GM18511 (cell line): ENCODE measurements at regions not wholly inside any gene's neighbourhood (a gene's known extent, or its start where the extent isn't known, plus 50 kb on each side); places are given as distances from the start of the nearest gene placed in this dataset.
A peak's percentile ranks its signal among the peaks of the same experiment; 100 is the strongest.

ENCODE experiments used
- ATAC-seq: cut with Tn5 transposase; IDR thresholded peaks from one replicate; pipeline ENCODE4 v1.9.1; 2021; ENCODE audit warnings: mild to moderate bottlenecking, moderate library complexity; ENCODE audit not compliant: unreplicated experiment

- ATAC-seq, result no peak
These were observed 454.1 kb upstream of the CADM1 start for GRCh38 chr11:115958089-115959000.

GRCh38 chr11:115955803-115956202 is 451.6 kb upstream of the CADM1 start:
- ATAC-seq, result no peak

GRCh38 chr11:115950660-115951059 is 446.4 kb upstream of the CADM1 start:
- no peak for ATAC-seq

GRCh38 chr11:115944596-115944995 is 440.4 kb upstream of the CADM1 start:
- ATAC-seq, result no peak

GRCh38 chr11:115942011-115942410 is 437.8 kb upstream of the CADM1 start:
- no peak for ATAC-seq

GRCh38 chr11:115941481-115941993 is 437.3 kb upstream of the CADM1 start:
- ATAC-seq, result no peak

- no peak for ATAC-seq
These were observed 436.8 kb upstream of the CADM1 start for GRCh38 chr11:115941044-115941443.

- ATAC-seq, result peak; percentile 58
These were observed 435.7 kb upstream of the CADM1 start for GRCh38 chr11:115939731-115940421.

- ATAC-seq, result peak; percentile 23
These were observed 435.0 kb upstream of the CADM1 start for GRCh38 chr11:115939104-115939730.

GRCh38 chr11:115933564-115933963 is 429.3 kb upstream of the CADM1 start:
- ATAC-seq, result no peak

- no peak for ATAC-seq
These were observed 427.4 kb upstream of the CADM1 start for GRCh38 chr11:115931548-115932083.

GRCh38 chr11:115930886-115931547 is 426.8 kb upstream of the CADM1 start:
- peak; percentile 63 for ATAC-seq

- no peak for ATAC-seq
These were observed 426.1 kb upstream of the CADM1 start for GRCh38 chr11:115930291-115930690.

GRCh38 chr11:115929618-115930129 is 425.5 kb upstream of the CADM1 start:
- peak; percentile 18 for ATAC-seq

GRCh38 chr11:115928811-115929210 is 424.6 kb upstream of the CADM1 start:
- no peak for ATAC-seq

GRCh38 chr11:115927823-115928329 is 423.7 kb upstream of the CADM1 start:
- ATAC-seq, result peak; percentile 37

GRCh38 chr11:115926601-115927000 is 422.4 kb upstream of the CADM1 start:
- ATAC-seq, result no peak

GRCh38 chr11:115926138-115926537 is 421.9 kb upstream of the CADM1 start:
- ATAC-seq, result no peak

- no peak for ATAC-seq
These were observed 421.4 kb upstream of the CADM1 start for GRCh38 chr11:115925568-115926090.
